K562 (cell line): ENCODE measurements at regions not wholly inside any gene's neighbourhood (a gene's known extent, or its start where the extent isn't known, plus 50 kb on each side); places are given as distances from the start of the nearest gene placed in this dataset.

Source experiments
- ATAC-seq: fragments of 200-7000 bp; cut with Tn5 transposase; 3 replicates; pipeline ENCODE4 v1.9.1; 2020; ENCODE audit warnings: moderate library complexity
- BruUV-seq: library from RNA; stranded (reverse); fragments of 400-500 nt; replicated peaks from 2 replicates; lab custom pipeline; 2021; lab: Mats Ljungman, UMichigan
- CTCF ChIA-PET: fragments of 300-600 bp; formaldehyde crosslinking; extraction: SDS; loops from one replicate; lab custom pipeline; 2021; ENCODE audit warnings: low intra/inter-chr PET ratio; lab: Yijun Ruan, JAX
- POLR2A ChIA-PET: fragments of 300-600, 350-650 bp; sonication (Branson Sonifier 250); formaldehyde crosslinking; extraction: SDS; loops from one replicate; lab custom pipeline; 2021; ENCODE audit warnings: antibody characterized with exemption, inconsistent platforms; lab: Yijun Ruan, JAX
- DNase-seq, 4 experiments: peaks; one replicate each; pipeline versions ENCODE4 v3.0.0 to v3.0.0-alpha.2; 2011 to 2018; ENCODE audit warnings: low spot score in 3 of 4, mixed read lengths in 3 of 4; ENCODE audit errors: extremely low read depth in 1 of 4
- FAIRE-seq: peaks from 2 replicates; lab custom pipeline; 2011; peaks lifted over from hg19 to GRCh38; lab: Jason Lieb, UNC
- H2AFZ ChIP-seq: 2 replicates; pipeline ENCODE4 v1.6.0; 2011; ENCODE audit warnings: low read depth, low read length, control low read depth, inconsistent platforms
- H3K27ac ChIP-seq: fragments of 200-600 bp; 3 replicates; pipeline ENCODE4 v1.8.0; 2011; ENCODE audit warnings: low read depth, mild to moderate bottlenecking, control low read depth, inconsistent platforms, low read length, moderate library complexity, mixed read lengths; ENCODE audit errors: extremely low read depth
- H3K27me3 ChIP-seq, 2 experiments: fragments of 300-600 bp in 1 of 2; 2 replicates in 1 of 2; 3 replicates in 1 of 2; pipeline versions ENCODE4 v1.6.0 to v1.8.0; 2011; ENCODE audit warnings: inconsistent platforms in 2 of 2, low read length in 2 of 2, mild to moderate bottlenecking in 1 of 2, mixed read lengths in 1 of 2, moderate library complexity in 1 of 2; ENCODE audit not compliant: control insufficient read depth in 2 of 2, insufficient read depth in 2 of 2
- H3K36me3 ChIP-seq: fragments of 300-600 bp; 3 replicates; pipeline ENCODE4 v1.8.0; 2011; ENCODE audit warnings: mild to moderate bottlenecking, low read length, inconsistent platforms; ENCODE audit not compliant: control insufficient read depth, insufficient read depth
- H3K4me1 ChIP-seq, 2 experiments: fragments of 200-600 bp in 1 of 2; replicated peaks in 1 of 2; 2 replicates in 1 of 2; 3 replicates in 1 of 2; pipeline versions ENCODE4 v1.5.1 to v1.8.0; 2011; ENCODE audit warnings: inconsistent platforms in 2 of 2, low read length in 2 of 2, mild to moderate bottlenecking in 1 of 2, mixed read lengths in 1 of 2, moderate library complexity in 1 of 2; ENCODE audit not compliant: control insufficient read depth in 2 of 2, insufficient read depth in 2 of 2
- H3K4me2 ChIP-seq: 2 replicates; pipeline ENCODE4 v1.6.1; 2011; ENCODE audit warnings: low read length, control low read depth, inconsistent platforms, mixed read lengths; ENCODE audit not compliant: insufficient read depth
- H3K4me3 ChIP-seq: fragments of 200-600 bp; sonication (generic), shearing (Covaris generic); 2 replicates; pipeline ENCODE4 v1.5.1; 2016; ENCODE audit warnings: control low read depth, inconsistent platforms
- H3K79me2 ChIP-seq: fragments of 200-600 bp; 3 replicates; pipeline ENCODE4 v1.8.0; 2011; ENCODE audit warnings: low read length, inconsistent platforms; ENCODE audit not compliant: control insufficient read depth, insufficient read depth
- H3K9ac ChIP-seq, 2 experiments: 2 replicates each; pipeline versions ENCODE4 v1.6.0 to v1.6.1; 2011; ENCODE audit warnings: low read depth in 2 of 2, low read length in 2 of 2, control low read depth in 1 of 2, inconsistent platforms in 1 of 2, mild to moderate bottlenecking in 1 of 2, mixed read lengths in 1 of 2; ENCODE audit not compliant: insufficient read depth in 1 of 2
- H3K9me1 ChIP-seq: one replicate; pipeline ENCODE4 v1.6.0; 2011; ENCODE audit warnings: inconsistent platforms, mild to moderate bottlenecking, low read length, moderate library complexity; ENCODE audit not compliant: control insufficient read depth, insufficient read depth
- H3K9me3 ChIP-seq: replicated peaks from 2 replicates; pipeline ENCODE4 v1.5.1; 2011; ENCODE audit warnings: low read depth, low read length, inconsistent platforms; ENCODE audit not compliant: control insufficient read depth, insufficient read depth
- H4K20me1 ChIP-seq: replicated peaks from 2 replicates; pipeline ENCODE4 v1.6.1; 2011; ENCODE audit warnings: low read length, inconsistent platforms, mixed read lengths; ENCODE audit not compliant: control insufficient read depth, insufficient read depth
- ATF3 ChIP-seq, 2 experiments: fragments of 450-650 bp in 1 of 2; sonication (generic) in 1 of 2; formaldehyde crosslinking in 1 of 2; IDR thresholded peaks in 1 of 2; conservative IDR thresholded peaks in 1 of 2; 2 replicates each; pipeline versions ENCODE4 v1.6.1 to v1.8.1; 2016 to 2023; ENCODE audit warnings: mild to moderate bottlenecking in 2 of 2, moderate library complexity in 2 of 2, inconsistent platforms in 1 of 2, missing genetic modification reagents in 1 of 2
- EHMT2 ChIP-seq: fragments of 450-650 bp; IDR thresholded peaks from 2 replicates; pipeline ENCODE4 v1.6.1; 2018; ENCODE audit warnings: antibody characterized with exemption
- NFXL1 ChIP-seq: fragments of 450-650 bp; formaldehyde crosslinking; IDR thresholded peaks from 2 replicates; pipeline ENCODE4 v1.4.0; 2021; ENCODE audit warnings: mild to moderate bottlenecking
- NR1H2 ChIP-seq: sonication (generic); formaldehyde crosslinking; IDR thresholded peaks from 2 replicates; pipeline ENCODE4 v1.4.0; 2020; ENCODE audit warnings: mild to moderate bottlenecking, missing genetic modification reagents
- SIRT6 ChIP-seq: IDR thresholded peaks from one replicate; pipeline ENCODE4 v1.6.1; 2012; ENCODE audit warnings: low read depth, mild to moderate bottlenecking, control low read depth, inconsistent platforms, low read length, moderate library complexity
- SOX6 ChIP-seq: fragments of 450-650 bp; IDR thresholded peaks from 2 replicates; pipeline ENCODE4 v1.6.1; 2014; ENCODE audit warnings: mild to moderate bottlenecking
- TCF15 ChIP-seq: fragments of 250-450 bp; sonication (Bioruptor Pico); IDR thresholded peaks from 2 replicates; pipeline ENCODE4 v1.8.0; 2022; ENCODE audit warnings: moderate library complexity, mild to moderate bottlenecking, inconsistent platforms
- TEAD4 ChIP-seq, 2 experiments: sonication (generic) in 1 of 2; formaldehyde crosslinking in 1 of 2; IDR thresholded peaks; 2 replicates each; pipeline versions ENCODE4 v1.6.1 to v1.8.0; 2012 to 2022; ENCODE audit warnings: borderline replicate concordance in 1 of 2, inconsistent platforms in 1 of 2, low read length in 1 of 2, mild to moderate bottlenecking in 1 of 2, missing genetic modification reagents in 1 of 2
- TFAM ChIP-seq: fragments of 250-450 bp; sonication (Bioruptor Pico); conservative IDR thresholded peaks from 2 replicates; pipeline ENCODE4 v1.5.0; 2021; ENCODE audit warnings: mild to moderate bottlenecking, moderate library complexity
- YY1 ChIP-seq, 3 experiments: IDR thresholded peaks; 2 replicates each; pipeline ENCODE4 v1.6.1; 2011; ENCODE audit warnings: low read length in 2 of 3, mild to moderate bottlenecking in 2 of 3, moderate library complexity in 2 of 3, borderline replicate concordance in 1 of 3, control low read depth in 1 of 3, low read depth in 1 of 3; ENCODE audit not compliant: insufficient read depth in 3 of 3, insufficient replicate concordance in 2 of 3, control insufficient read depth in 1 of 3, insufficient read length in 1 of 3; ENCODE audit errors: extremely low read depth in 1 of 3
- WGBS: fragments of 100-300 bp; shearing (Covaris generic); methylation state at CpG from one replicate; pipeline ENCODE4 v1.1.6; 2016; ENCODE audit warnings: low coverage, mixed read lengths; ENCODE audit not compliant: insufficient coverage; ENCODE audit errors: missing lambda C conversion rate; 5-methylcytosine and 5-hydroxymethylcytosine counted together
- in situ Hi-C: fragments of 300-500 bp; cut with MboI; formaldehyde crosslinking; loops from 4 replicates; pipeline ENCODE4 v1.15.0; 2018; ENCODE audit warnings: inconsistent platforms, mixed read lengths
- intact Hi-C: fragments of 100-400 bp; cut with micrococcal nuclease; formaldehyde crosslinking; loops from 2 replicates; pipeline ENCODE4 v1.14.2; 2022
- TF ChIP-seq, protein P1 (sequence below): fragments of 250-450 bp; sonication (Bioruptor Pico); IDR thresholded peaks from 2 replicates; pipeline ENCODE4 v1.8.0; 2022; ENCODE audit warnings: moderate library complexity, mild to moderate bottlenecking, inconsistent platforms
- TF ChIP-seq, protein P2 (sequence below): fragments of 250-450 bp; sonication (Bioruptor Pico); IDR thresholded peaks from 2 replicates; pipeline ENCODE4 v1.4.0; 2020; ENCODE audit warnings: mild to moderate bottlenecking, moderate library complexity
- TF ChIP-seq, protein P3 (sequence below): fragments of 200-800 bp; sonication (Bioruptor generic); IDR thresholded peaks from 2 replicates; pipeline ENCODE4 v1.6.1; 2017; ENCODE audit warnings: missing genetic modification characterization, missing compliant biosample characterization

DNA sequence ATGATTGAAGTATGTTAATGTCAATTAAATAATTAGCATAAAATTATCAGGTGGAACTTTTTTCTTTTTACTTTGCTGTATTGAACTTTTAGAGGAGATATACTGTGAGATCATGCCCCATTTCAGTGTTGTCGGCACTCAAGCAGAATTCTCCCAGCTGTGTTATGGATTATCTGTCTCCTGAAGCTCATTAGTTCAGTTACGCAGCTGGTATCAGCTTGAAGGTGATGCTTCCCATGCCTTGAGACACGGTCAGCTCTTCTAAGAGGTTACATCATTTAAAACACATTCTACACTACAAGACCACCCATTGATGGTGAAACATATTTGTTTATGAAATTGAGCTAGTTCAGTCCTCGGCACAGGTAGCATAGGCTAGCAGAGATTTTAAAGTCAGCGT, 68.9 kb upstream of the PHACTR2 start (continued):
- no peak for TF ChIP-seq TCF15 (CRISPR knock-in tag)

GRCh38 chr6:143607974-143608373, 69.8 kb upstream of the PHACTR2 start:
- in situ Hi-C loops: no loop called here
- Histone ChIP-seq H3K79me2 (no peaks in the 10 kb centered on the region), H3K4me1 (no peaks in the 10 kb centered on the region), H3K9ac (0 out of 4 replicates have a peak overlapping the region, but pooled peaks of 1 of the 2 experiments have one; percentile 30), H3K4me2 (no peak overlapping the region), H3K27me3 (peaks cover 5 to 7% of the 10 kb centered on the region in 2 experiments; a peak in 4 of 5 replicates), H3K9me1 (no peaks in the 10 kb centered on the region), H3K27ac (no peak overlapping the region), H4K20me1 (no peaks in the 10 kb centered on the region), H3K4me3 (no peak overlapping the region), H3K36me3 (no peaks in the 10 kb centered on the region), H3K9me3 (no peaks in the 10 kb centered on the region), H2AFZ (no peak overlapping the region)
- intact Hi-C loops: no loop called here
- FAIRE-seq: no peak
- ChIA-PET POLR2A (interaction anchor here (0.6 to 1.6 kb wide), 4 partner anchors 234 to 509 kb away, joined by 3 read pairs; partner anchors contain the start of gene LTV1), CTCF (no interaction called here)
- BruUV-seq: no TSS peak
- ATAC-seq: no peak
- no peak for DNase-seq
- 14% methylated on average over 7 of the region's 7 CpGs for WGBS
- TF ChIP-seq TFAM (CRISPR knock-in tag) (no peak), TEAD4 (IDR thresholded peaks at IDR 0.05; ENCODE audit: low read length) (no peak), TEAD4 (CRISPR knock-in tag; IDR thresholded peaks at IDR 0.05; ENCODE audit: borderline replicate concordance) (no peak), ATF3 (IDR thresholded peaks at IDR 0.05) (no peak), ATF3 (CRISPR knock-in tag; conservative IDR thresholded peaks at IDR 0.05) (no peak), YY1 (IDR thresholded peaks at IDR 0.05; ENCODE audit: borderline replicate concordance in 1 of 3, control insufficient read depth in 1 of 3, extremely low read depth in 1 of 3, insufficient read depth in 3 of 3, insufficient read length in 1 of 3, insufficient replicate concordance in 2 of 3, low read depth in 1 of 3, low read length in 2 of 3) (no peak), NR1H2 (CRISPR knock-in tag) (no peak), SOX6 (no peak), SIRT6 (no peak), EHMT2 (no peak), NFXL1 (no peak)
- TF ChIP-seq, protein P1, sequence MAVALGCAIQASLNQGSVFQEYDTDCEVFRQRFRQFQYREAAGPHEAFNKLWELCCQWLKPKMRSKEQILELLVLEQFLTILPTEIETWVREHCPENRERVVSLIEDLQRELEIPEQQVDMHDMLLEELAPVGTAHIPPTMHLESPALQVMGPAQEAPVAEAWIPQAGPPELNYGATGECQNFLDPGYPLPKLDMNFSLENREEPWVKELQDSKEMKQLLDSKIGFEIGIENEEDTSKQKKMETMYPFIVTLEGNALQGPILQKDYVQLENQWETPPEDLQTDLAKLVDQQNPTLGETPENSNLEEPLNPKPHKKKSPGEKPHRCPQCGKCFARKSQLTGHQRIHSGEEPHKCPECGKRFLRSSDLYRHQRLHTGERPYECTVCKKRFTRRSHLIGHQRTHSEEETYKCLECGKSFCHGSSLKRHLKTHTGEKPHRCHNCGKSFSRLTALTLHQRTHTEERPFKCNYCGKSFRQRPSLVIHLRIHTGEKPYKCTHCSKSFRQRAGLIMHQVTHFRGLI: no peak
- TF ChIP-seq, protein P2, sequence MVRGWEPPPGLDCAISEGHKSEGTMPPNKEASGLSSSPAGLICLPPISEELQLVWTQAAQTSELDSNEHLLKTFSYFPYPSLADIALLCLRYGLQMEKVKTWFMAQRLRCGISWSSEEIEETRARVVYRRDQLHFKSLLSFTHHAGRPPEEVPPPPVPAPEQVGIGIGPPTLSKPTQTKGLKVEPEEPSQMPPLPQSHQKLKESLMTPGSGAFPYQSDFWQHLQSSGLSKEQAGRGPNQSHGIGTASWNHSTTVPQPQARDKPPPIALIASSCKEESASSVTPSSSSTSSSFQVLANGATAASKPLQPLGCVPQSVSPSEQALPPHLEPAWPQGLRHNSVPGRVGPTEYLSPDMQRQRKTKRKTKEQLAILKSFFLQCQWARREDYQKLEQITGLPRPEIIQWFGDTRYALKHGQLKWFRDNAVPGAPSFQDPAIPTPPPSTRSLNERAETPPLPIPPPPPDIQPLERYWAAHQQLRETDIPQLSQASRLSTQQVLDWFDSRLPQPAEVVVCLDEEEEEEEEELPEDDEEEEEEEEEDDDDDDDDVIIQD (CRISPR knock-in tag): no peak
- TF ChIP-seq, protein P3, sequence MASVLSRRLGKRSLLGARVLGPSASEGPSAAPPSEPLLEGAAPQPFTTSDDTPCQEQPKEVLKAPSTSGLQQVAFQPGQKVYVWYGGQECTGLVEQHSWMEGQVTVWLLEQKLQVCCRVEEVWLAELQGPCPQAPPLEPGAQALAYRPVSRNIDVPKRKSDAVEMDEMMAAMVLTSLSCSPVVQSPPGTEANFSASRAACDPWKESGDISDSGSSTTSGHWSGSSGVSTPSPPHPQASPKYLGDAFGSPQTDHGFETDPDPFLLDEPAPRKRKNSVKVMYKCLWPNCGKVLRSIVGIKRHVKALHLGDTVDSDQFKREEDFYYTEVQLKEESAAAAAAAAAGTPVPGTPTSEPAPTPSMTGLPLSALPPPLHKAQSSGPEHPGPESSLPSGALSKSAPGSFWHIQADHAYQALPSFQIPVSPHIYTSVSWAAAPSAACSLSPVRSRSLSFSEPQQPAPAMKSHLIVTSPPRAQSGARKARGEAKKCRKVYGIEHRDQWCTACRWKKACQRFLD (CRISPR knock-in tag): no peak
